Activated T-cell treated with anti-CD3 and anti-CD28 coated beads, Interleukin-2, amount 50 U/mL, for 4 hours (primary cell): ENCODE measurements at regions not wholly inside any gene's neighbourhood (a gene's known extent, or its start where the extent isn't known, plus 50 kb on each side); places are given as distances from the start of the nearest gene placed in this dataset.

ENCODE experiments used
- ATAC-seq, 2 donors: fragments of 200-7000 bp; cut with Tn5 transposase; one replicate each; pipeline ENCODE4 v1.10.0; 2021
- DNase-seq: peaks from one replicate; pipeline ENCODE4 v3.0.0-alpha.2; 2020
- H3K27me3 Mint-ChIP-seq: one replicate; pipeline ENCODE4 v1.8.0; 2021; ENCODE audit warnings: low read depth, mixed read lengths
- H3K36me3 Mint-ChIP-seq: one replicate; pipeline ENCODE4 v1.8.0; 2022; ENCODE audit warnings: mixed read lengths; ENCODE audit not compliant: insufficient read depth
- H3K4me1 Mint-ChIP-seq: one replicate; pipeline ENCODE4 v1.8.0; 2021; ENCODE audit warnings: low read depth, mixed read lengths
- H3K4me3 Mint-ChIP-seq: one replicate; pipeline ENCODE4 v1.8.0; 2021; ENCODE audit warnings: mild to moderate bottlenecking, moderate library complexity, mixed read lengths
- H3K9me3 Mint-ChIP-seq: one replicate; pipeline ENCODE4 v1.8.0; 2021; ENCODE audit warnings: mixed read lengths

DNA sequence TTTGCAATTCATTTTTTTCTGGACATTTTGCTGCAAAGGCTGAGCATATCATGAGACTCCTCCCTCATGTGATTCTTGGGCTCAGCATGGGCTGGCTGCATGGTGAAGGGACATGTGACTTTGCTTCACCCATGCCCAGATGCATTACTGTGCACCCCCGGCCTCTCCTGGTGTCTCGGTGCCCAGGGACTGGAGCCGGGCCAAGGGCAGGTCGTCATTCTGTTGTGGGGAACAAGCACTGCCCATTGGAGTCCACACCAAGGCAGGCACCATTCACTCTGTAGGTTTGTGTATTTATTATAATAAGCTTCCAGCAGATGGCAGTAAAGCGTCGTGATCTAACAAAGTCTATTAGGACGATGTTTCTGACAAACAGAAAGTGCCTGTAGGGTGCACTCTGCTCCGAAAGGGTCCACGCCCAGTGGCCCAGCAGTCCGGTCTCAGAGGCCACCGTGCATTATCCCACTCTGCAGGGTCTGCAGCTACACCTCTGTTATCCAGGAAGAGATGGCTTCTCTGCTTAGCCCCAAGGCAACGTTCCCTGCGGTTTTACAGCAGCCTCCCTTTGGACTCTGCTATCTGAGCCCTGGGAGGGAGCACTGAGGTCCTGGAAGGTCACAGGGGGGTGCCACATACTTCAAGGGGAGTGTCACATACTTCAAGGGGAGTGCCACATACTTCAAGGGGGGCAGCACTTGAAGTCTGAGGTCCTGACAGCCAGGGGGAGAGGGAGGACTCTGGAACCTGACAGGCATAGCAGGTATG is 219.6 kb downstream of the TSN start:
- Mint-ChIP-seq H3K36me3 (no peaks in the 10 kb centered on the region), H3K4me3 (peak overlapping the region; percentile 55), H3K4me1 (peaks cover 10% of the 10 kb centered on the region), H3K9me3 (no peaks in the 10 kb centered on the region), H3K27me3 (peaks cover 9% of the 10 kb centered on the region)
- ATAC-seq = peak; percentile 89 to 91
- DNase-seq = no peak

GRCh38 chr2:121976926-121977325 is 221.5 kb downstream of the TSN start:
- Mint-ChIP-seq H3K4me3 (no peak overlapping the region), H3K4me1 (peaks cover 10% of the 10 kb centered on the region)
- ATAC-seq = no peak

DNA sequence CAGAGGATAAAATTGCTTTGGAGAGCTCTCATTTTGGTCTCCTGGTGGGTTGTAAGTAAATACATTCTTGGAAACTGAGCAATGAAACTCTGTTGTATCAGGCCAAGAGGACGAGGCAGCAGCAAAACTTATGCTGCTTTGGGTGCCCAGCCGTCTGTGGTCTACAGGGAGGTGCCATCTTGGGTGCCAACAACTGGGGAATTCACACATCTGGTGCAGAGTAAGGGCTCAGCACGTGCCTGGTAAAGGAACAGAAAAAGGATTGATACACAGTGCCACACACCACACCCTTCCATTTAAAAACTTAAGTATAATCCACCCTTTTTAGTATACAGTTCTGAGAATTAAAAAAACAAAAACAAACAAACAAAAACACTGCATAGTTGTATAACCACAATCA is 221.9 kb downstream of the TSN start:
- Mint-ChIP-seq H3K4me3 (no peak overlapping the region), H3K4me1 (peaks cover 10% of the 10 kb centered on the region), H3K36me3 (no peaks in the 10 kb centered on the region), H3K9me3 (no peaks in the 10 kb centered on the region), H3K27me3 (no peaks in the 10 kb centered on the region)
- DNase-seq = no peak
- ATAC-seq = no peak

More at GRCh38 chr2:121976926-121977325, 221.5 kb downstream of the TSN start:
- DNase-seq = no peak
- no peaks in the 10 kb centered on the region for H3K27me3 Mint-ChIP-seq
- no peaks in the 10 kb centered on the region for H3K9me3 Mint-ChIP-seq
- no peaks in the 10 kb centered on the region for H3K36me3 Mint-ChIP-seq

GRCh38 chr2:121992700-121993099 is 237.2 kb downstream of the TSN start:
- H3K27me3 Mint-ChIP-seq = peaks cover 8% of the 10 kb centered on the region
- H3K4me1 Mint-ChIP-seq = no peaks in the 10 kb centered on the region
- H3K4me3 Mint-ChIP-seq = no peak overlapping the region
- ATAC-seq = no peak
- H3K9me3 Mint-ChIP-seq = no peaks in the 10 kb centered on the region
- no peak for DNase-seq
- H3K36me3 Mint-ChIP-seq = no peaks in the 10 kb centered on the region

- H3K36me3 Mint-ChIP-seq = no peaks in the 10 kb centered on the region
- DNase-seq = no peak
- no peaks in the 10 kb centered on the region for H3K4me1 Mint-ChIP-seq
- no peak overlapping the region for H3K4me3 Mint-ChIP-seq
- ATAC-seq = no peak
- peaks cover 8% of the 10 kb centered on the region for H3K27me3 Mint-ChIP-seq
- H3K9me3 Mint-ChIP-seq = no peaks in the 10 kb centered on the region
Measured at GRCh38 chr2:121993682-121994081, 238.2 kb downstream of the TSN start.

DNA sequence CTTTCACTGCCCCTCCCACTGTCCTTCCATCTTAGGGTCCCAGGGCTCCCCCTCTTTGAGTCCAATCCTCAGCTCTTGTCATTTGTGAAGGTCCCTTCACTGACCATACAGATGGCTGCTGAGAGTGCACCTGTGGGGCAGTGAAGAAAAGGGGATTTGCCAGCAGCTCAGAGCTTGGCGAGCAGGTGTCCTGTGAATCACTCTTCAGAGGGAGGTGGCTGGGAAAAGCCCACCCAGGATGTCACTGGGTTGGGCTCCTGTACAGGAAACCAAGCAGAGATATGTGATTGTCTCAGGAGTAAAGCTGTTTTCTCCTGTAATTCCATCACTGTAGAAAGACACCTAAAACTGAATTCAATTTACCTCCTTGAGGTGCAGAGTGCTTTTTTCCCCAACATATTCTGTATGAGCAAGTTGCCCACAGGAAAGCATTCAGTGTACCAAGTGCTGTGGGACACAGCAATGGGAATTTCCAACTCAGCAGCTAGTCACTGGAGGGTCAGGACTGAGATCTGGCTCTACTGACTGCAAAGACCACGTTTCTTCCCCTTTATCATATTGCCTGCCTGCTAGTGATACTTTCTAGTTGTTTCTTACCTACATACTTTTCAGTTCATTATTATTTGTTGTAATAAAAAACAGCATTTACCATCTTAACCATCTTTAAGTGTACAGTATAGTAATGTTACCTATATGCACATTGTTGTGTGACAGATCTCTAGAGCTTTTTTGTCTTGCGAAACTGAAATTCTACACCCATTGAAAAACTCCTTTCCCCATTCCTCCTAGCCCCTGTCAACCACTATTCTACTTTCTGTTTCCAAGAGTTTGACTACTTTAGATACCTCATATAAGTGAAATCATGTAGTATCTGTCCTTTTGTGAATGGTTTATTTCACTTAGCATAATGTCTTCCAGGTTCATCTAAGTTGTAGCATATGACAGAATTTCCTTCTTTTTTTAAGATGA is 239.1 kb downstream of the TSN start:
- H3K9me3 Mint-ChIP-seq = no peaks in the 10 kb centered on the region
- H3K4me1 Mint-ChIP-seq = no peaks in the 10 kb centered on the region
- no peaks in the 10 kb centered on the region for H3K36me3 Mint-ChIP-seq
- DNase-seq = no peak
- H3K4me3 Mint-ChIP-seq = no peak overlapping the region
- ATAC-seq = no peak
- peaks cover 8% of the 10 kb centered on the region for H3K27me3 Mint-ChIP-seq

- H3K36me3 Mint-ChIP-seq = no peaks in the 10 kb centered on the region
- H3K9me3 Mint-ChIP-seq = no peaks in the 10 kb centered on the region
- H3K4me1 Mint-ChIP-seq = no peaks in the 10 kb centered on the region
- peaks cover 5% of the 10 kb centered on the region for H3K27me3 Mint-ChIP-seq
- ATAC-seq (no peak), DNase-seq (no peak)
- H3K4me3 Mint-ChIP-seq = no peak overlapping the region
Measured at GRCh38 chr2:121998751-121999150, 243.3 kb downstream of the TSN start.

DNA sequence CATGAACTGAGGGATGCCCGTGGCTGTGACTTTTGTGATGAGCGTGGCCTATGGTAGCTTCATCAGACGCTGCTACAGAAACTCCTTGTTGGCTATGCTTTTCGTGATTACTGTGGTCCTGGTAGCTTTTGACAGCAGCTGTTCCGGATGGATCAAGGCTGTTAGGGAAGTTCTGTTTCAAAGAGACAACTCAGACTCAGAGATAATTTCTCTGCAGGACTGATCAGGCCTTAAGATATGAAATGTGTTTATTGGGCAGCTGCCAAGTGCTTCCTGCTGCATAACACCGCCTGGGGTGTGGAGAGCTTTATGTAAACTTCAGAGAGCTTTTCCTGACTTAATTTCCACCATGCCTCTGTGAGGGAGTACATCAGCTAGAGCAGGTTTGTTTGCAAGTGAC is 243.8 kb downstream of the TSN start:
- Mint-ChIP-seq H3K27me3 (peaks cover 5% of the 10 kb centered on the region), H3K36me3 (no peaks in the 10 kb centered on the region), H3K9me3 (no peaks in the 10 kb centered on the region), H3K4me1 (no peaks in the 10 kb centered on the region), H3K4me3 (no peak overlapping the region)
- DNase-seq (no peak), ATAC-seq (no peak)

- DNase-seq (no peak), ATAC-seq (no peak)
- no peaks in the 10 kb centered on the region for H3K4me1 Mint-ChIP-seq
- no peaks in the 10 kb centered on the region for H3K9me3 Mint-ChIP-seq
- peaks cover 2% of the 10 kb centered on the region for H3K27me3 Mint-ChIP-seq
- no peaks in the 10 kb centered on the region for H3K36me3 Mint-ChIP-seq
- no peak overlapping the region for H3K4me3 Mint-ChIP-seq
Measured at GRCh38 chr2:122000556-122001340, 245.3 kb downstream of the TSN start.

- no peaks in the 10 kb centered on the region for H3K4me1 Mint-ChIP-seq
- H3K4me3 Mint-ChIP-seq = no peak overlapping the region
- DNase-seq (no peak), ATAC-seq (no peak)
- H3K36me3 Mint-ChIP-seq = no peaks in the 10 kb centered on the region
- H3K9me3 Mint-ChIP-seq = no peaks in the 10 kb centered on the region
- no peaks in the 10 kb centered on the region for H3K27me3 Mint-ChIP-seq
Measured at GRCh38 chr2:122001441-122001874, 246.0 kb downstream of the TSN start.

DNA sequence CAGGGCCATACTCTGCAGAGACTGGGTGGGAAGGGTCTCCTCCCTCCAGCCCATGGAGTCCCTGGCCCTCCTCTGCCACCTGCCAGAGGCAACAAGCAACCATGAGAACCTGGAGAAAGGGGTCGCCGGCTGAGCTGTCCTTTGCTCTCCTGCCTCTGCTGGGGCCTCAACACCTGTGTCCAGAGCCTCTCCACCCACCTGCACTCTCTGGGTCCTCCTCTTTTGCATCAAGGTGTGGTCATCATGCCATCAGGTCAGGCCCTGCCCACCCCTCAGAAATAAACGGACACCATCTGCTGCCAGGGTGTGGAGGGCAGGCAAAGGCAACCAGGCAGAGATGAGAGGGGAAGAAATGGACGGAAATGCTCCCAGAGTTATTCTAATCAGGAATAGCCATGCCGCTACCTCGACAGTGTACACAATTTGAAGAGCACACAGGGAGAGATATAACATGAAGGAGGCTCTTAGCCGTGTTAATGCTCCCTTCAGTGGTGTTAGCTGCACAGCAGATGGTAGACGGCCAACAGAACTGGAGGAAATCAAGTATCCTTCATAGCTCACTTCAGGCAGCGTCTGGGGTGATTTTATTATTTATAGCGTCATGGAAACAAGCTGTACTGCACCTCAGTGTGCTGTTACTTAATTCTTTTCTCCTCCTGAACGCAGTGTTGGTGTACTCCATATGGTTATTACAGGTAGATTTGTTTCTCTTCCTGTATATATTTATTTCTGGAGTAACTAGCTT is 247.9 kb downstream of the TSN start:
- DNase-seq = no peak
- ATAC-seq = no peak
- no peaks in the 10 kb centered on the region for H3K36me3 Mint-ChIP-seq
- no peak overlapping the region for H3K4me3 Mint-ChIP-seq
- H3K9me3 Mint-ChIP-seq = no peaks in the 10 kb centered on the region
- no peaks in the 10 kb centered on the region for H3K4me1 Mint-ChIP-seq
- no peaks in the 10 kb centered on the region for H3K27me3 Mint-ChIP-seq

- Mint-ChIP-seq H3K36me3 (no peaks in the 10 kb centered on the region), H3K27me3 (peaks cover 2% of the 10 kb centered on the region), H3K4me1 (no peaks in the 10 kb centered on the region), H3K9me3 (no peaks in the 10 kb centered on the region), H3K4me3 (no peak overlapping the region)
- ATAC-seq = no peak
- DNase-seq = no peak
Measured at GRCh38 chr2:122007126-122007525, 251.7 kb downstream of the TSN start.

- DNase-seq (no peak), ATAC-seq (no peak)
- H3K4me3 Mint-ChIP-seq = no peak overlapping the region
- H3K9me3 Mint-ChIP-seq = no peaks in the 10 kb centered on the region
- peaks cover 2% of the 10 kb centered on the region for H3K27me3 Mint-ChIP-seq
- H3K36me3 Mint-ChIP-seq = no peaks in the 10 kb centered on the region
- no peaks in the 10 kb centered on the region for H3K4me1 Mint-ChIP-seq
Measured at GRCh38 chr2:122007577-122007976, 252.1 kb downstream of the TSN start.

DNA sequence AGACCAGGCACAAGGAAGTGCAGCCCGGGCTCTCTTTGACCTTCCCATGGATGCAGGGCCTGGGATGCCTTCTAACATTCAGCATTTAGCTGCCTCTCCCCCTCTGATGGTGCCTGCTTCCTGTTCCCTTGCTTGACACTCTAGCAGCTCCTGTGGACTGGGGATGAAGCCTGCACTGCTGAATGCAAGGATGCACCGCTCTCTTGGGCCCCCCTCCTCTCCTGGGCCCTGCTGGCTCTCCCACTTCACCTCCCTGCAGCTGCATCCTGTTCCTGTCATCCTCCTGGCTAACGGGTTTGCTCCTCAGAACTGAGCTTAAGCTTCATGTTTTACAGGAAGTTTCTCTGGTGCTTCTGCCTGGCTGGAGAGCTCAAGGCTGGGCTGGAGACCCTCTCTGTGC is 254.1 kb downstream of the TSN start:
- H3K4me1 Mint-ChIP-seq = no peaks in the 10 kb centered on the region
- H3K27me3 Mint-ChIP-seq = peaks cover 2% of the 10 kb centered on the region
- ATAC-seq = no peak
- DNase-seq = no peak
- no peaks in the 10 kb centered on the region for H3K36me3 Mint-ChIP-seq
- no peaks in the 10 kb centered on the region for H3K9me3 Mint-ChIP-seq
- H3K4me3 Mint-ChIP-seq = no peak overlapping the region
